ENCODE measurements at regions not wholly inside any gene's neighbourhood (a gene's known extent, or its start where the extent isn't known, plus 50 kb on each side); places are given as distances from the start of the nearest gene placed in this dataset.

DNA sequence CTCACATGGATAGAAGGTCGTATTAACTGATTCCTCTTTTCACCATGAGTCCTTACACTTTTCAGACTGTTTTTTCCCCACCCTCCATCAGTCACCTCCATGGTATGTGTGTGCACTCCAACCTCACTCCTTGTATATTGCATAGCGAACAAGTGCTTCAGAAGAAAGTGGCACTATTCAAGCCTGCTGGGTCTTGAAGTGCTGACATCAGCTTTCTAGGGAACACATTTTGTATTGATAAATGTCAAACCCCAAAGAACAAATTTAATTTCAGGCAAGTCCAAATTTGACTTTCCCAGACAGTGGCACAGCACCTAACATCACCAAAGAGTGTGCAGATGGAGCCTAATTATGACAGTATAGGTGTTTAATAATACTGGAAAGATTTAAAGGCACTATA is 617.4 kb upstream of the STXBP6 start:
- TF ChIP-seq, protein P1, sequence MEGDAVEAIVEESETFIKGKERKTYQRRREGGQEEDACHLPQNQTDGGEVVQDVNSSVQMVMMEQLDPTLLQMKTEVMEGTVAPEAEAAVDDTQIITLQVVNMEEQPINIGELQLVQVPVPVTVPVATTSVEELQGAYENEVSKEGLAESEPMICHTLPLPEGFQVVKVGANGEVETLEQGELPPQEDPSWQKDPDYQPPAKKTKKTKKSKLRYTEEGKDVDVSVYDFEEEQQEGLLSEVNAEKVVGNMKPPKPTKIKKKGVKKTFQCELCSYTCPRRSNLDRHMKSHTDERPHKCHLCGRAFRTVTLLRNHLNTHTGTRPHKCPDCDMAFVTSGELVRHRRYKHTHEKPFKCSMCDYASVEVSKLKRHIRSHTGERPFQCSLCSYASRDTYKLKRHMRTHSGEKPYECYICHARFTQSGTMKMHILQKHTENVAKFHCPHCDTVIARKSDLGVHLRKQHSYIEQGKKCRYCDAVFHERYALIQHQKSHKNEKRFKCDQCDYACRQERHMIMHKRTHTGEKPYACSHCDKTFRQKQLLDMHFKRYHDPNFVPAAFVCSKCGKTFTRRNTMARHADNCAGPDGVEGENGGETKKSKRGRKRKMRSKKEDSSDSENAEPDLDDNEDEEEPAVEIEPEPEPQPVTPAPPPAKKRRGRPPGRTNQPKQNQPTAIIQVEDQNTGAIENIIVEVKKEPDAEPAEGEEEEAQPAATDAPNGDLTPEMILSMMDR (IDR thresholded peaks at IDR 0.05; ENCODE audit: insufficient read depth, low read depth, low read length), result no peak
- TF ChIP-seq EZH2 (IDR thresholded peaks at IDR 0.05; ENCODE audit: insufficient read depth, low read length), result no peak

All from astrocyte (in vitro differentiated cells and primary cell).